Stomach (tissue), 8 donors: ENCODE measurements at regions not wholly inside any gene's neighbourhood (a gene's known extent, or its start where the extent isn't known, plus 50 kb on each side); places are given as distances from the start of the nearest gene placed in this dataset.
"Not testable (repeated sequence)": the region's sequence is repeated elsewhere in the genome, so short reads cannot be mapped to it uniquely, and the experiment has no call there.

Experiments used
- DNase-seq, 2 donors: peaks; one replicate each; pipeline versions ENCODE4 v3.0.0 to v3.0.0-alpha.2; 2013 to 2019
- H3K27ac ChIP-seq, 5 donors: fragments of 200-600 bp in 4 of 5; sonication (generic) in 4 of 5; one replicate each; pipeline ENCODE4 v1.5.1; 2013 to 2019; ENCODE audit warnings: mild to moderate bottlenecking in 1 of 5, moderate library complexity in 1 of 5
- H3K27me3 ChIP-seq, 3 donors: fragments of 200-600 bp; sonication (generic); one replicate each; pipeline ENCODE4 v1.5.1; 2017 to 2019; ENCODE audit warnings: mixed run types in 1 of 3
- H3K36me3 ChIP-seq, 4 donors: fragments of 200-600 bp; sonication (generic); 1 replicate in 3 of 4; 2 replicates in 1 of 4; pipeline ENCODE4 v1.5.1; 2016 to 2019
- H3K4me1 ChIP-seq, 4 donors: fragments of 200-600 bp; sonication (generic); one replicate each; pipeline ENCODE4 v1.5.1; 2016 to 2019
- H3K4me3 ChIP-seq, 4 donors: fragments of 200-600 bp; sonication (generic) in 3 of 4; one replicate each; pipeline ENCODE4 v1.5.1; 2016 to 2019; ENCODE audit warnings: mild to moderate bottlenecking in 1 of 4
- H3K9me3 ChIP-seq, 4 donors: fragments of 200-600 bp; sonication (generic); one replicate each; pipeline ENCODE4 v1.5.1; 2016 to 2019
- CTCF ChIP-seq, 7 experiments: fragments of 450-650 bp in 4 of 7; fragments of 200-600 bp in 3 of 7; sonication (generic) in 3 of 7; IDR thresholded peaks; one replicate each; pipeline ENCODE4 v1.5.1; 2016 to 2019; ENCODE audit warnings: antibody characterized with exemption in 7 of 7, control low read depth in 2 of 7, mild to moderate bottlenecking in 1 of 7
- EP300 ChIP-seq: sonication (generic); formaldehyde crosslinking; IDR thresholded peaks from one replicate; pipeline ENCODE4 v1.6.1; 2017; ENCODE audit warnings: antibody characterized with exemption
- POLR2A ChIP-seq, 4 donors: fragments of 450-650 bp; IDR thresholded peaks; one replicate each; pipeline ENCODE4 v1.6.1; 2016; ENCODE audit warnings: antibody characterized with exemption in 4 of 4, control low read depth in 2 of 4, mild to moderate bottlenecking in 1 of 4, moderate library complexity in 1 of 4
- POLR2AphosphoS5 ChIP-seq, 3 donors: sonication (generic); formaldehyde crosslinking; IDR thresholded peaks; one replicate each; pipeline ENCODE4 v1.6.1; 2016; ENCODE audit warnings: antibody characterized with exemption in 3 of 3
- WGBS, 5 donors: extraction: QIAGEN DNeasy Blood & Tissue Kit in 3 of 5; methylation state at CpG; one replicate each; pipeline versions ENCODE4 v1.1.5 to v1.1.7; 2013 to 2018; 5-methylcytosine and 5-hydroxymethylcytosine counted together
- intact Hi-C: fragments of 100-400 bp; cut with DNase I; formaldehyde crosslinking; loops from one replicate; pipeline ENCODE4 v1.15.1; 2023; ENCODE audit warnings: low total_unique reads
- donor health status: healthy with polysubstance abuse.
- donor health status: Bipolar disorder and iron deficiency.
- donor health status: healthy.

- TF ChIP-seq EP300: no peak
- TF ChIP-seq CTCF (IDR thresholded peaks at IDR 0.05): no peak
- no peak for TF ChIP-seq POLR2A (IDR thresholded peaks at IDR 0.05)
- TF ChIP-seq POLR2AphosphoS5 (IDR thresholded peaks at IDR 0.05): no peak
- WGBS, 5 donors: 76 to 94% (median 84%) methylated on average over 1 of the region's 1 CpG
- peaks cover 0 to 15% (median 10%) of the 10 kb centered on the region in 4 donors for H3K9me3 ChIP-seq
- no peak overlapping the region for H3K27ac ChIP-seq
- intact Hi-C loops: no loop called here
- no peaks in the 10 kb centered on the region for H3K4me1 ChIP-seq
- H3K4me3 ChIP-seq: no peak overlapping the region
- DNase-seq: no peak
- H3K36me3 ChIP-seq: no peaks in the 10 kb centered on the region
- no peaks in the 10 kb centered on the region for H3K27me3 ChIP-seq
Observed at GRCh38 chr16:17002565-17002964, 468.2 kb downstream of the XYLT1 start.

- H3K36me3 ChIP-seq, H3K4me1 ChIP-seq, H3K4me3 ChIP-seq, intact Hi-C loops, H3K27ac ChIP-seq, H3K27me3 ChIP-seq, DNase-seq: not testable (repeated sequence)
- peaks cover 0 to 15% (median 10%) of the 10 kb centered on the region in 4 donors for H3K9me3 ChIP-seq
- WGBS, 5 donors: 74 to 96% (median 90%) methylated on average over 1 of the region's 1 CpG
Observed at GRCh38 chr16:17005963-17006362, 464.8 kb downstream of the XYLT1 start.

GRCh38 chr16:17011712-17012111, 459.0 kb downstream of the XYLT1 start:
- intact Hi-C loops: no loop called here
- no peaks in the 10 kb centered on the region for H3K4me1 ChIP-seq

GRCh38 chr16:17013038-17013437, 457.7 kb downstream of the XYLT1 start:
- Histone ChIP-seq H3K27me3 (no peaks in the 10 kb centered on the region), H3K9me3 (peaks cover 0 to 6% (median 3%) of the 10 kb centered on the region in 4 donors), H3K36me3 (no peaks in the 10 kb centered on the region), H3K4me3 (no peak overlapping the region), H3K27ac (no peak overlapping the region), H3K4me1 (no peaks in the 10 kb centered on the region)
- TF ChIP-seq EP300 (no peak), POLR2AphosphoS5 (IDR thresholded peaks at IDR 0.05) (no peak), CTCF (IDR thresholded peaks at IDR 0.05) (no peak), POLR2A (IDR thresholded peaks at IDR 0.05) (no peak)
- DNase-seq: no peak
- intact Hi-C loops: no loop called here
- 79 to 81% (median 80%) methylated on average over 8 of the region's 8 CpGs for WGBS, 5 donors

More at GRCh38 chr16:17011712-17012111, 459.0 kb downstream of the XYLT1 start:
- Histone ChIP-seq H3K9me3 (peaks cover 0 to 2% (median 0%) of the 10 kb centered on the region in 4 donors), H3K36me3 (no peaks in the 10 kb centered on the region), H3K27me3 (no peaks in the 10 kb centered on the region), H3K27ac (no peak overlapping the region), H3K4me3 (no peak overlapping the region)
- DNase-seq: no peak
- TF ChIP-seq POLR2AphosphoS5 (IDR thresholded peaks at IDR 0.05) (no peak), CTCF (IDR thresholded peaks at IDR 0.05) (no peak), POLR2A (IDR thresholded peaks at IDR 0.05) (no peak), EP300 (no peak)

GRCh38 chr16:17014484-17015121, 456.2 kb downstream of the XYLT1 start:
- H3K4me1 ChIP-seq: no peaks in the 10 kb centered on the region
- H3K27ac ChIP-seq: no peak overlapping the region
- no peak overlapping the region for H3K4me3 ChIP-seq
- no peaks in the 10 kb centered on the region for H3K36me3 ChIP-seq
- WGBS, 5 donors: 89 to 96% (median 93%) methylated on average over 6 of the region's 6 CpGs
- no peaks in the 10 kb centered on the region for H3K27me3 ChIP-seq
- H3K9me3 ChIP-seq: peaks cover 0 to 6% (median 4%) of the 10 kb centered on the region in 4 donors
- DNase-seq: no peak
- intact Hi-C loops: no loop called here
- no peak for TF ChIP-seq POLR2A (IDR thresholded peaks at IDR 0.05)
- no peak for TF ChIP-seq POLR2AphosphoS5 (IDR thresholded peaks at IDR 0.05)
- no peak for TF ChIP-seq CTCF (IDR thresholded peaks at IDR 0.05)
- TF ChIP-seq EP300: no peak
